ENCODE measurements at regions not wholly inside any gene's neighbourhood (a gene's known extent, or its start where the extent isn't known, plus 50 kb on each side); places are given as distances from the start of the nearest gene placed in this dataset.
A peak's percentile ranks its signal among the peaks of the same experiment; 100 is the strongest.

DNA sequence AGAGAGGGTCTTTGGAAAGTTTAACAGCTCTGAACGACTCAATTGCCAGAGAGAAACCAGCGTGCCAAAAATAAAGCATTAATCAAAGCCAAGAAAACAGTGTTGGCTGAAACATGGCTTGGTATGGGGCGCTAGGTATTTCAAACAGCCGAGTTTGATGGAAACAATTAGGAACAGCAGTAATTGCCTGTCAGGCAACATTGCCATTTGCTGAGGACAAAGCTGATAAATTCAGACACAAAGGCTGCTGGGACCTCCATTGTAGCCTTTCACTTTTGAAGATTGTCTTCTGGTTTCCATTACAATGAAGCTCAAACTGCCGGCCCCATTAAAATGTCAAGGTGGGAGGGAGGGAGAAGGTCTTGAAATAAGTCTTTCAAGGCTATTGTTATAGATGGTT is 125.4 kb upstream of the SPDL1 start:
- CTCF ChIA-PET (ENCODE audit: partially characterized antibody), result interaction anchor here (0.6 to 1.3 kb wide), 2 partner anchors 11 to 452 kb away, joined by 3 read pairs; no protein-coding TSS in a partner anchor
- no peaks in the 10 kb centered on the region for H3K23me2 ChIP-seq (ENCODE audit: low read depth, low read length)
- peak in 1 of 2 experiments; percentile 25 for DNase-seq (ENCODE audit: low read depth in 1 of 2, low spot score in 2 of 2)

More for the DNA sequence above, 125.4 kb upstream of the SPDL1 start:
- peak overlapping the region; percentile 1 to 42; a peak in 3 of 4 replicates for H3K4me2 ChIP-seq (ENCODE audit: insufficient read depth in 1 of 2, low read depth in 2 of 2, low read length in 2 of 2)
- no peak overlapping the region for H2BK15ac ChIP-seq (ENCODE audit: low read length)
- no peak overlapping the region for H2BK120ac ChIP-seq (replicated peaks; ENCODE audit: low read depth, low read length)
- 67% methylated on average over 5 of the region's 5 CpGs; no CpG with 5 or more reads in 1 of the 2 experiments for WGBS, 2 experiments (ENCODE audit: extremely low coverage in 1 of 2, insufficient coverage in 1 of 2, insufficient read length in 1 of 2, insufficient replicate concordance in 2 of 2, low coverage in 1 of 2, low lambda C conversion rate in 2 of 2, missing lambda C conversion rate in 1 of 2)
- H4K5ac ChIP-seq (ENCODE audit: insufficient read length, low read depth, low read length), result no peak overlapping the region
- H3K79me2 ChIP-seq (ENCODE audit: control insufficient read depth in 1 of 2, insufficient read depth in 2 of 2, low read length in 2 of 2), result no peaks in the 10 kb centered on the region
- POLR2A ChIA-PET (ENCODE audit: partially characterized antibody), result interaction anchor here (1.2 kb wide), 1 partner anchor 11 kb away, joined by 4 read pairs; no protein-coding TSS in a partner anchor
- H4K91ac ChIP-seq (replicated peaks; ENCODE audit: insufficient read length, low read length), result no peak overlapping the region
- H3K27ac ChIP-seq (ENCODE audit: low read depth, low read length), result no peak overlapping the region
- H3K4me1 ChIP-seq (replicated peaks in 1 of 4; ENCODE audit: control insufficient read depth in 3 of 4, insufficient read depth in 4 of 4, low read length in 3 of 4), result peaks cover 0 to 10% (median 5%) of the 10 kb centered on the region in 4 experiments; a peak in 4 of 7 replicates
- no peak overlapping the region for H2BK12ac ChIP-seq (ENCODE audit: low read depth, low read length)
- no peaks in the 10 kb centered on the region for H3K27me3 ChIP-seq (replicated peaks in 1 of 4; ENCODE audit: control insufficient read depth in 3 of 4, extremely low read depth in 1 of 4, insufficient read depth in 3 of 4, low read length in 3 of 4)
- no peak overlapping the region for H4K8ac ChIP-seq (ENCODE audit: extremely low read depth, insufficient read depth, low read length)
- H3K9me3 ChIP-seq (ENCODE audit: insufficient read depth in 2 of 2, low read depth in 1 of 2, low read length in 1 of 2), result no peaks in the 10 kb centered on the region
- H2BK5ac ChIP-seq (ENCODE audit: low read depth, low read length), result no peak overlapping the region
- no peaks in the 10 kb centered on the region for H3K79me1 ChIP-seq (ENCODE audit: low read depth, low read length)
- FAIRE-seq, result peak; percentile 52
- no peak overlapping the region for H3K4me3 ChIP-seq (ENCODE audit: extremely low read depth in 1 of 4, insufficient read depth in 2 of 4, low read depth in 3 of 4, low read length in 4 of 4)
- no peaks in the 10 kb centered on the region for H3K36me3 ChIP-seq (ENCODE audit: control insufficient read depth in 2 of 4, insufficient read depth in 4 of 4, low read length in 3 of 4)
- no peak overlapping the region for H3K14ac ChIP-seq (ENCODE audit: insufficient read length)
- no peak overlapping the region for H2BK20ac ChIP-seq (ENCODE audit: low read length)
- no peak overlapping the region for H3K18ac ChIP-seq (ENCODE audit: extremely low read depth, low read length)
- H3K4ac ChIP-seq (replicated peaks; ENCODE audit: insufficient read length, low read depth, low read length), result peak overlapping the region; percentile 19
- no peak overlapping the region for H2AFZ ChIP-seq (ENCODE audit: low read length)
- H3K23ac ChIP-seq (ENCODE audit: insufficient read length), result no peak overlapping the region
- H3K56ac ChIP-seq (replicated peaks; ENCODE audit: insufficient read length, low read depth, low read length), result no peak overlapping the region
- no peak overlapping the region for H3K9ac ChIP-seq (replicated peaks in 1 of 4; ENCODE audit: extremely low read depth in 1 of 4, low read depth in 3 of 4, low read length in 3 of 4)
- TF ChIP-seq NANOG (IDR thresholded peaks at IDR 0.05; ENCODE audit: insufficient read depth, low read depth, low read length, poor library complexity, severe bottlenecking) (peak; percentile 91), EP300 (IDR thresholded peaks at IDR 0.05; ENCODE audit: borderline replicate concordance in 1 of 2, low read depth in 2 of 2, low read length in 2 of 2) (0 out of 3 replicates have a peak, but pooled peaks of 1 of the 2 experiments have one; percentile 6), CHD2 (IDR thresholded peaks at IDR 0.05; ENCODE audit: low read length) (no peak)
- H2AK5ac ChIP-seq (ENCODE audit: low read depth, low read length), result no peak overlapping the region
- no peaks in the 10 kb centered on the region for H4K20me1 ChIP-seq (replicated peaks in 1 of 2; ENCODE audit: control insufficient read depth in 1 of 2, insufficient read depth in 2 of 2, low read length in 2 of 2)

All from H1 (cell line).